Endodermal cell (in vitro differentiated cells): ENCODE measurements at regions not wholly inside any gene's neighbourhood (a gene's known extent, or its start where the extent isn't known, plus 50 kb on each side); places are given as distances from the start of the nearest gene placed in this dataset.

Experiments
- DNase-seq: peaks from one replicate; pipeline ENCODE4 v3.0.0-alpha.2; 2017
- H3K27ac ChIP-seq: 2 replicates; pipeline ENCODE4 v1.5.1; 2013; ENCODE audit warnings: mild to moderate bottlenecking, low read depth, low read length, moderate library complexity
- H3K27me3 ChIP-seq: 2 replicates; pipeline ENCODE4 v1.6.1; 2013; ENCODE audit warnings: mild to moderate bottlenecking, low read length, moderate library complexity; ENCODE audit not compliant: insufficient read depth, control insufficient read depth, poor library complexity, severe bottlenecking
- H3K36me3 ChIP-seq: 2 replicates; pipeline ENCODE4 v1.7.0; 2013; ENCODE audit warnings: mild to moderate bottlenecking, low read length, moderate library complexity; ENCODE audit not compliant: control insufficient read depth, insufficient read depth
- H3K4me1 ChIP-seq: one replicate; pipeline ENCODE4 v1.7.0; 2013; ENCODE audit warnings: low read length; ENCODE audit not compliant: control insufficient read depth, insufficient read depth
- H3K4me3 ChIP-seq: 2 replicates; pipeline ENCODE4 v1.5.1; 2013; ENCODE audit warnings: mild to moderate bottlenecking, low read length, moderate library complexity
- H3K9ac ChIP-seq: 2 replicates; pipeline ENCODE4 v1.6.1; 2013; ENCODE audit warnings: mild to moderate bottlenecking, low read length, moderate library complexity; ENCODE audit not compliant: poor library complexity, severe bottlenecking; ENCODE audit errors: extremely low read depth
- H3K9me3 ChIP-seq: 2 replicates; pipeline ENCODE4 v1.6.1; 2013; ENCODE audit warnings: mild to moderate bottlenecking, low read length, moderate library complexity; ENCODE audit not compliant: control insufficient read depth
- H3K27ac Mint-ChIP-seq: 2 replicates; pipeline ENCODE4 v1.8.0; 2020; ENCODE audit warnings: mixed read lengths
- H3K27me3 Mint-ChIP-seq: 2 replicates; pipeline ENCODE4 v1.8.0; 2021; ENCODE audit warnings: mild to moderate bottlenecking, mixed read lengths; ENCODE audit not compliant: insufficient read depth
- H3K36me3 Mint-ChIP-seq: 2 replicates; pipeline ENCODE4 v1.8.0; 2020; ENCODE audit warnings: low read depth, mixed read lengths
- H3K4me1 Mint-ChIP-seq: 2 replicates; pipeline ENCODE4 v1.8.0; 2020; ENCODE audit warnings: mixed read lengths
- H3K4me3 Mint-ChIP-seq: 2 replicates; pipeline ENCODE4 v1.8.0; 2020; ENCODE audit warnings: mild to moderate bottlenecking, moderate library complexity, mixed read lengths
- H3K9me3 Mint-ChIP-seq: 2 replicates; pipeline ENCODE4 v1.8.0; 2020; ENCODE audit warnings: mild to moderate bottlenecking, mixed read lengths
- WGBS, 2 experiments: methylation state at CpG; one replicate each; pipeline versions ENCODE4 v1.1.5 to v1.1.7; 2013; ENCODE audit warnings: missing lambda C conversion rate in 2 of 2, mixed read lengths in 1 of 2; ENCODE audit not compliant: insufficient coverage in 1 of 2, insufficient read length in 1 of 2; 5-methylcytosine and 5-hydroxymethylcytosine counted together
- TF ChIP-seq, protein P1 (sequence below): fragments of 200-600 bp; sonication (generic); conservative IDR thresholded peaks from 2 replicates; pipeline ENCODE4 v1.5.0; 2021; ENCODE audit warnings: antibody characterized with exemption, mild to moderate bottlenecking

DNA sequence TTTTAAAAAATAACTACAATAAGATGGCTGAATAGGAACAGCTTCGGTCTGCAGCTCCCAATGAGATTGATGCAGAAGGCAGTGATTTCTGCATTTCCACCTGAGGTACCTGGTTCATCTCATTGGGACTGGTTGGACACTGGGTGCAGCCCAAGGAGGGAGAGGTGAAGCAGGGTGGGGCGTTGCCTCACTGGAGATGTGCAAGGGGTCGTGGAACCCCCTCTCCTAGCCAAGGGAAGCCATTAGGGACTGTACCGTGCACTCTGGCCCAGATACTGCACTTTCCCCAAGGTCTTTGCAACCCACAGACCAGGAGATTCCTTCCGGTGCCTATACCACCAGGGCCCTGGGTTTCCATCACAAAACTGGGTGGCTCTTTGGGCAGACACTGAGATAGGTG, 640.1 kb downstream of the IQCM start:
- peaks cover 7% of the 10 kb centered on the region for H3K4me1 ChIP-seq
- Mint-ChIP-seq H3K36me3 (no peaks in the 10 kb centered on the region), H3K9me3 (no peaks in the 10 kb centered on the region), H3K4me3 (no peak overlapping the region), H3K4me1 (peaks cover 3% of the 10 kb centered on the region), H3K27me3 (peaks cover 3% of the 10 kb centered on the region), H3K27ac (no peak overlapping the region)
- no peak overlapping the region for H3K4me3 ChIP-seq
- H3K36me3 ChIP-seq, result no peaks in the 10 kb centered on the region
- H3K9me3 ChIP-seq, result no peaks in the 10 kb centered on the region
- H3K9ac ChIP-seq, result no peak overlapping the region
- TF ChIP-seq, protein P1, sequence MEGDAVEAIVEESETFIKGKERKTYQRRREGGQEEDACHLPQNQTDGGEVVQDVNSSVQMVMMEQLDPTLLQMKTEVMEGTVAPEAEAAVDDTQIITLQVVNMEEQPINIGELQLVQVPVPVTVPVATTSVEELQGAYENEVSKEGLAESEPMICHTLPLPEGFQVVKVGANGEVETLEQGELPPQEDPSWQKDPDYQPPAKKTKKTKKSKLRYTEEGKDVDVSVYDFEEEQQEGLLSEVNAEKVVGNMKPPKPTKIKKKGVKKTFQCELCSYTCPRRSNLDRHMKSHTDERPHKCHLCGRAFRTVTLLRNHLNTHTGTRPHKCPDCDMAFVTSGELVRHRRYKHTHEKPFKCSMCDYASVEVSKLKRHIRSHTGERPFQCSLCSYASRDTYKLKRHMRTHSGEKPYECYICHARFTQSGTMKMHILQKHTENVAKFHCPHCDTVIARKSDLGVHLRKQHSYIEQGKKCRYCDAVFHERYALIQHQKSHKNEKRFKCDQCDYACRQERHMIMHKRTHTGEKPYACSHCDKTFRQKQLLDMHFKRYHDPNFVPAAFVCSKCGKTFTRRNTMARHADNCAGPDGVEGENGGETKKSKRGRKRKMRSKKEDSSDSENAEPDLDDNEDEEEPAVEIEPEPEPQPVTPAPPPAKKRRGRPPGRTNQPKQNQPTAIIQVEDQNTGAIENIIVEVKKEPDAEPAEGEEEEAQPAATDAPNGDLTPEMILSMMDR, result no peak
- DNase-seq, result no peak
- 94 to 100% methylated on average over 1 to 5 of the region's 5 CpGs for WGBS, 2 experiments
- H3K27me3 ChIP-seq, result no peaks in the 10 kb centered on the region
- no peak overlapping the region for H3K27ac ChIP-seq

DNA sequence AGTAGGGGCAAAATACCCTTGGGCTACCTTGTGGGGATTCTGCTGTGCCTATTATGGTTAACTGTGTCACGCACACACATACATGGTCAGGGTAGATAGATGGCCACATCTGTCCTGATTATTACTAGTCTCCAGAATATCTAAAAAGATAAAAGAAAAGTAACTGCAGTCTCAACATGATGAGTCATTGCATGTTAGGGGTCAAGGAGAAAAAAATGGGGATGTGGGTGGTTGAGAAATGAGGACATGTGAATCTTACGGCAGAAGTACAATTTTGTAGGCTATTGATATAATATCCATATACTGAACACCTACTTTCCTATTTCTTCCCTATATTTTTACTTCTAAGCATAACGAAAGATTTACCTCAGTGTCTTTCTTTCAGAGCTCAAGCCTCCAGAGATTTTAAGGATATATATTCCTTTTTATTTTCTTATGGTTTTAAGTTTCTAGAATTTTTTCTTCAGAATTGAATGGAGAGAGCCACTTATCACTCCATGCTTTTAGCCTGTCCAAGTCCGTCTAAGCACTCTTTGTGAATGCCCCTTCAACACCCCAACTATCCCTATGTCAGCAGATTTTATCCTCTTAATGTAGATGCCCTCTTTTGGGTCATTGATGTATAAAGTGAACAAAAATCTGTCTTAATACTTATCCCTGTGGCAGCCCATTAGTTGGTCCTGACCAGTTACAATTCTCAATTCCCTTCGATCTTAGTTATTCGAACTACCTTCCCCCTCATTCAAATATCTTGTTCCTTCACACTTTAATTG, 642.2 kb downstream of the IQCM start:
- Histone ChIP-seq H3K36me3 (no peaks in the 10 kb centered on the region), H3K4me1 (peaks cover 7% of the 10 kb centered on the region), H3K9ac (no peak overlapping the region), H3K9me3 (no peaks in the 10 kb centered on the region), H3K27me3 (no peaks in the 10 kb centered on the region), H3K4me3 (no peak overlapping the region), H3K27ac (no peak overlapping the region)
- Mint-ChIP-seq H3K9me3 (no peaks in the 10 kb centered on the region), H3K4me3 (no peak overlapping the region), H3K27ac (no peak overlapping the region), H3K4me1 (peaks cover 3% of the 10 kb centered on the region), H3K27me3 (no peaks in the 10 kb centered on the region), H3K36me3 (no peaks in the 10 kb centered on the region)
- WGBS, 2 experiments, result 80 to 92% methylated on average over 1 to 5 of the region's 6 CpGs
- DNase-seq, result no peak
- TF ChIP-seq, protein P1, result no peak

DNA sequence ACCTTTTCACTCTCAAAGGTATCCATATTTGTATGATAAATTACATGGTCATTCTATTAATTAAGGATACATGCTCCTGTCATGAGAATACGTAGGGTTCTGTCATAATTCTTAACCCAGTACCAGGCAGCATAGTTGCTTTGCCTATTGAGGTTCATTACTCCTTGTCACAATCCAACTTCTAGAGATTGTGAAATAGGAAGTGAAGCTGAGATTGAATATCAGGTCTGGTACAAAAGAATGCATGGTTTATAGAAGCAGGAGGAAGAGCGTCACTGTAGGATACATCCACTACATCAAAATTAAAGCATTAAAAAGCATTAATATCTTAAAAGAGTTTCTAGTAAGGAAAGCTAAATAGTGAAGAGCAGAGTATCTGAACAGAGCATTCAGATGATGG, 647.0 kb downstream of the IQCM start:
- WGBS, 2 experiments, result 92% methylated on average over 1 of the region's 2 CpGs; no CpG with 5 or more reads in 1 of the 2 experiments

More for the DNA sequence above, 647.0 kb downstream of the IQCM start:
- no peaks in the 10 kb centered on the region for H3K9me3 Mint-ChIP-seq
- TF ChIP-seq, protein P1, result no peak
- no peaks in the 10 kb centered on the region for H3K27me3 Mint-ChIP-seq
- Histone ChIP-seq H3K36me3 (no peaks in the 10 kb centered on the region), H3K9ac (no peak overlapping the region), H3K4me1 (no peaks in the 10 kb centered on the region), H3K27ac (no peak overlapping the region), H3K9me3 (no peaks in the 10 kb centered on the region), H3K4me3 (no peak overlapping the region), H3K27me3 (no peaks in the 10 kb centered on the region)
- H3K27ac Mint-ChIP-seq, result no peak overlapping the region
- no peak overlapping the region for H3K4me3 Mint-ChIP-seq
- no peak for DNase-seq
- no peaks in the 10 kb centered on the region for H3K36me3 Mint-ChIP-seq
- peaks cover 3% of the 10 kb centered on the region for H3K4me1 Mint-ChIP-seq
